ENCODE measurements at regions not wholly inside any gene's neighbourhood (a gene's known extent, or its start where the extent isn't known, plus 50 kb on each side); places are given as distances from the start of the nearest gene placed in this dataset.

DNA sequence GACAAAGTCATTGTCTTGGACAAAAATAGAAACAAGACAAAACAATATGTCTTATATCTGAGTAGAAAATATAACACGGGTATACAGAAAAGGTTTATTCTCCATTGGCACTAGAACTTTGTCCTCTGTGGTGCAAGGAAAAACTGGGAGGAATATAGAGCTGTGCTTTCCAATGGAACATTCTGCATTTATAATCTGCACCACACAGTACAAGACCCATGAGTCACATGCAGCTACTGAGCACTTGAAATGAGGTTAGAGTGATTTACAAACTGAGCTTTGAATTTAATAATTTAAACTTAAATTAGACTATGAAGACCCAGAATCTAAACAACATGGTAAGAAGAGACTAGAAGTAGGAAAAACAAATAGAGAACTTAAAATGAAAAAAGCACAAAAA is 86.1 kb downstream of the RAP2A start:
- TF ChIP-seq POLR2AphosphoS5 (IDR thresholded peaks at IDR 0.05) (no peak), POLR2A (IDR thresholded peaks at IDR 0.05) (no peak)
- TF ChIP-seq, protein P1, sequence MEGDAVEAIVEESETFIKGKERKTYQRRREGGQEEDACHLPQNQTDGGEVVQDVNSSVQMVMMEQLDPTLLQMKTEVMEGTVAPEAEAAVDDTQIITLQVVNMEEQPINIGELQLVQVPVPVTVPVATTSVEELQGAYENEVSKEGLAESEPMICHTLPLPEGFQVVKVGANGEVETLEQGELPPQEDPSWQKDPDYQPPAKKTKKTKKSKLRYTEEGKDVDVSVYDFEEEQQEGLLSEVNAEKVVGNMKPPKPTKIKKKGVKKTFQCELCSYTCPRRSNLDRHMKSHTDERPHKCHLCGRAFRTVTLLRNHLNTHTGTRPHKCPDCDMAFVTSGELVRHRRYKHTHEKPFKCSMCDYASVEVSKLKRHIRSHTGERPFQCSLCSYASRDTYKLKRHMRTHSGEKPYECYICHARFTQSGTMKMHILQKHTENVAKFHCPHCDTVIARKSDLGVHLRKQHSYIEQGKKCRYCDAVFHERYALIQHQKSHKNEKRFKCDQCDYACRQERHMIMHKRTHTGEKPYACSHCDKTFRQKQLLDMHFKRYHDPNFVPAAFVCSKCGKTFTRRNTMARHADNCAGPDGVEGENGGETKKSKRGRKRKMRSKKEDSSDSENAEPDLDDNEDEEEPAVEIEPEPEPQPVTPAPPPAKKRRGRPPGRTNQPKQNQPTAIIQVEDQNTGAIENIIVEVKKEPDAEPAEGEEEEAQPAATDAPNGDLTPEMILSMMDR (IDR thresholded peaks at IDR 0.05 in 8 of 11, conservative IDR thresholded peaks at IDR 0.05 in 3 of 11): no peak
- H3K4me3 ChIP-seq: no peak overlapping the region
- no peak overlapping the region for H3K27ac ChIP-seq
- DNase-seq: no peak
- H3K4me1 ChIP-seq: no peaks in the 10 kb centered on the region
- intact Hi-C loops (cut with DNase I; ENCODE audit: low total_unique reads): no loop called here
- no peaks in the 10 kb centered on the region for H3K27me3 ChIP-seq (replicated peaks in 1 of 7)
- WGBS, 5 donors: 72 to 89% (median 82%) methylated on average over 1 of the region's 1 CpG
- no peaks in the 10 kb centered on the region for H3K36me3 ChIP-seq
- H3K9me3 ChIP-seq: no peaks in the 10 kb centered on the region

GRCh38 chr13:97520866-97521265 is 86.9 kb downstream of the RAP2A start:
- H3K27me3 ChIP-seq (replicated peaks in 1 of 7): no peaks in the 10 kb centered on the region
- DNase-seq: no peak

DNA sequence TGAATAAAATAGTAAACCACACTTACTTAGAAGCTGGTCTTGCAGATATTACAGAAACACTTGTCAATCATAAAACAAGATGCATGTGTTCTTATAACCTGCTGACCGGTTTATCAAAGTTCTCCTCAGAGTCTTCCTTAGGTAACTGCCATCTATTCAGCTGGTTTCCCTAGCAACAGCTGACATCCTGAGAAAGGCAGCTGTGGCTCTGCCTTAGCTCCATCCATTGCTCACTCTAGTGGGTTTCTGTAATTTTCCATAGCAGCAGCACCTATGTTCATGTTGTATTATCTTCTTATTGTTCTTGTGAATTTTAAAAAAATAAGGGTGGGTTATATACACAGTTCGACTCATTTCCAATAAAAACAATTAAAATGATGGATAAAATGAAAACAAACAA is 87.8 kb downstream of the RAP2A start:
- Histone ChIP-seq H3K4me1 (no peaks in the 10 kb centered on the region), H3K27ac (no peak overlapping the region), H3K36me3 (no peaks in the 10 kb centered on the region), H3K9me3 (no peaks in the 10 kb centered on the region), H3K4me3 (no peak overlapping the region), H3K27me3 (replicated peaks in 1 of 7) (no peaks in the 10 kb centered on the region)
- intact Hi-C loops (cut with DNase I; ENCODE audit: low total_unique reads): no loop called here
- TF ChIP-seq POLR2A (IDR thresholded peaks at IDR 0.05) (no peak), POLR2AphosphoS5 (IDR thresholded peaks at IDR 0.05) (no peak)
- TF ChIP-seq, protein P1 (IDR thresholded peaks at IDR 0.05 in 8 of 11, conservative IDR thresholded peaks at IDR 0.05 in 3 of 11): no peak
- 75 to 85% (median 83%) methylated on average over 2 of the region's 2 CpGs for WGBS, 5 donors
- DNase-seq: no peak

More at GRCh38 chr13:97520866-97521265, 86.9 kb downstream of the RAP2A start:
- intact Hi-C loops (cut with DNase I; ENCODE audit: low total_unique reads): no loop called here
- TF ChIP-seq POLR2AphosphoS5 (IDR thresholded peaks at IDR 0.05) (no peak), POLR2A (IDR thresholded peaks at IDR 0.05) (no peak)
- TF ChIP-seq, protein P1 (IDR thresholded peaks at IDR 0.05 in 8 of 11, conservative IDR thresholded peaks at IDR 0.05 in 3 of 11): no peak
- no peaks in the 10 kb centered on the region for H3K36me3 ChIP-seq
- no peaks in the 10 kb centered on the region for H3K4me1 ChIP-seq
- no peaks in the 10 kb centered on the region for H3K9me3 ChIP-seq
- WGBS, 5 donors: 59 to 69% (median 64%) methylated on average over 2 of the region's 2 CpGs
- H3K27ac ChIP-seq: no peak overlapping the region
- H3K4me3 ChIP-seq: no peak overlapping the region

- TF ChIP-seq POLR2A (IDR thresholded peaks at IDR 0.05) (no peak), POLR2AphosphoS5 (IDR thresholded peaks at IDR 0.05) (no peak)
- TF ChIP-seq, protein P1 (IDR thresholded peaks at IDR 0.05 in 8 of 11, conservative IDR thresholded peaks at IDR 0.05 in 3 of 11): no peak
- WGBS, 5 donors: 81 to 93% (median 89%) methylated on average over 2 of the region's 2 CpGs
- Histone ChIP-seq H3K27me3 (replicated peaks in 1 of 7) (no peaks in the 10 kb centered on the region), H3K27ac (no peak overlapping the region), H3K36me3 (no peaks in the 10 kb centered on the region), H3K4me3 (no peak overlapping the region), H3K4me1 (no peaks in the 10 kb centered on the region), H3K9me3 (no peaks in the 10 kb centered on the region)
- intact Hi-C loops (cut with DNase I; ENCODE audit: low total_unique reads): no loop called here
- DNase-seq: no peak
These were observed 88.3 kb downstream of the RAP2A start for GRCh38 chr13:97522243-97522642.
